Mammary epithelial cell (primary cell): ENCODE measurements at regions not wholly inside any gene's neighbourhood (a gene's known extent, or its start where the extent isn't known, plus 50 kb on each side); places are given as distances from the start of the nearest gene placed in this dataset.
"Not testable (repeated sequence)": the region's sequence is repeated elsewhere in the genome, so short reads cannot be mapped to it uniquely, and the experiment has no call there.

Source experiments
- CTCF ChIP-seq, 2 donors: IDR thresholded peaks in 1 of 2; conservative IDR thresholded peaks in 1 of 2; 2 replicates each; pipeline ENCODE4 v1.5.1; 2011 to 2012; ENCODE audit warnings: inconsistent platforms in 2 of 2, low read length in 2 of 2, mild to moderate bottlenecking in 2 of 2, control low read depth in 1 of 2, low read depth in 1 of 2; ENCODE audit not compliant: insufficient read depth in 1 of 2; ENCODE audit errors: extremely low read depth in 1 of 2
- EZH2 ChIP-seq: IDR thresholded peaks from 2 replicates; pipeline ENCODE4 v1.6.1; 2012; ENCODE audit warnings: low read length, inconsistent platforms, borderline replicate concordance

GRCh38 chr6:60893374-60893773 lies 1392.7 kb downstream of the KHDRBS2 start:
- not testable (repeated sequence) for TF ChIP-seq CTCF (conservative IDR thresholded peaks at IDR 0.05 in 1 of 2, IDR thresholded peaks at IDR 0.05 in 1 of 2; ENCODE audit: extremely low read depth in 1 of 2, insufficient read depth in 1 of 2, low read depth in 1 of 2, low read length in 2 of 2); EZH2
